Thoracic aorta (tissue), 2 donors: ENCODE measurements at regions not wholly inside any gene's neighbourhood (a gene's known extent, or its start where the extent isn't known, plus 50 kb on each side); places are given as distances from the start of the nearest gene placed in this dataset.
"Not testable (repeated sequence)": the region's sequence is repeated elsewhere in the genome, so short reads cannot be mapped to it uniquely, and the experiment has no call there.

Source experiments
- ATAC-seq: fragments of 150-250 bp; one replicate; pipeline ENCODE4 v1.8.0; 2017; ENCODE audit warnings: low read depth; ENCODE audit not compliant: insufficient number of reproducible peaks, low FRiP score
- DNase-seq: peaks from one replicate; pipeline ENCODE4 v3.0.0-alpha.2; 2020; ENCODE audit warnings: low spot score
- H3K27ac ChIP-seq, 2 donors: fragments of 200-600 bp; sonication (generic); 1 replicate in 1 of 2; 2 replicates in 1 of 2; pipeline ENCODE4 v1.5.1; 2016; ENCODE audit warnings: mild to moderate bottlenecking in 2 of 2, moderate library complexity in 2 of 2
- H3K27me3 ChIP-seq: fragments of 200-600 bp; sonication (generic); replicated peaks from 2 replicates; pipeline ENCODE4 v1.6.0; 2016; ENCODE audit warnings: mild to moderate bottlenecking; ENCODE audit not compliant: insufficient read depth
- H3K36me3 ChIP-seq: fragments of 200-600 bp; sonication (generic); one replicate; pipeline ENCODE4 v1.5.1; 2016
- H3K4me1 ChIP-seq, 2 donors: fragments of 200-600 bp; sonication (generic); 1 replicate in 1 of 2; 2 replicates in 1 of 2; pipeline versions ENCODE4 v1.5.1 to v1.6.0; 2016; ENCODE audit warnings: low read depth in 2 of 2, mild to moderate bottlenecking in 1 of 2; ENCODE audit not compliant: control insufficient read depth in 1 of 2
- H3K4me3 ChIP-seq: fragments of 200-600 bp; sonication (generic); 2 replicates; pipeline ENCODE4 v1.5.1; 2016; ENCODE audit warnings: mild to moderate bottlenecking
- H3K9me3 ChIP-seq: fragments of 200-600 bp; sonication (generic); 2 replicates; pipeline ENCODE4 v1.5.1; 2016
- TF ChIP-seq, protein P1 (sequence below): fragments of 200-600 bp; sonication (generic); IDR thresholded peaks from one replicate; pipeline ENCODE4 v1.5.1; 2019; ENCODE audit warnings: antibody characterized with exemption

DNA sequence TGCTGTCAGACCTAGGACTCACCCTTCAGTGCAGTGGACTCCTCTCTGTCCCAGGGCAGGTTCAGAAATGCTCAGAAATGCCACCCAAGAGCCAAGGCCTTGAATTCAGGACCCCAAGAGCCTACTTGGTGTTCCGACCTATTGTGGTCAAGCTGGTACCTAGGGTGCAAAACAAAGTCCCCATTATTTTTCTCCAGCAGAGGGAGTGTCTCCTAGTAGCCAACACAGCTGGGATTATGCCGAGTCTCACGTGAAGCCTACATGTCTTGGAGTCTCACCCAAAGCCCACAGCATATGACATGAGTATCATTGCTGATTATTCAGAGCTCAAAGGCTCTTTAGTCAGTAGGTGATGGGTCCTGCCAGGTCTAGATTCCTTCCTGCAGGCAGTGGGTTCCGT is 671.1 kb upstream of the SPRY2 start:
- H3K4me1 ChIP-seq: no peaks in the 10 kb centered on the region
- no peak overlapping the region for H3K4me3 ChIP-seq
- H3K27me3 ChIP-seq: no peaks in the 10 kb centered on the region
- no peaks in the 10 kb centered on the region for H3K36me3 ChIP-seq
- ATAC-seq (no peak), DNase-seq (no peak)
- no peak overlapping the region for H3K27ac ChIP-seq
- H3K9me3 ChIP-seq: no peaks in the 10 kb centered on the region
- TF ChIP-seq, protein P1, sequence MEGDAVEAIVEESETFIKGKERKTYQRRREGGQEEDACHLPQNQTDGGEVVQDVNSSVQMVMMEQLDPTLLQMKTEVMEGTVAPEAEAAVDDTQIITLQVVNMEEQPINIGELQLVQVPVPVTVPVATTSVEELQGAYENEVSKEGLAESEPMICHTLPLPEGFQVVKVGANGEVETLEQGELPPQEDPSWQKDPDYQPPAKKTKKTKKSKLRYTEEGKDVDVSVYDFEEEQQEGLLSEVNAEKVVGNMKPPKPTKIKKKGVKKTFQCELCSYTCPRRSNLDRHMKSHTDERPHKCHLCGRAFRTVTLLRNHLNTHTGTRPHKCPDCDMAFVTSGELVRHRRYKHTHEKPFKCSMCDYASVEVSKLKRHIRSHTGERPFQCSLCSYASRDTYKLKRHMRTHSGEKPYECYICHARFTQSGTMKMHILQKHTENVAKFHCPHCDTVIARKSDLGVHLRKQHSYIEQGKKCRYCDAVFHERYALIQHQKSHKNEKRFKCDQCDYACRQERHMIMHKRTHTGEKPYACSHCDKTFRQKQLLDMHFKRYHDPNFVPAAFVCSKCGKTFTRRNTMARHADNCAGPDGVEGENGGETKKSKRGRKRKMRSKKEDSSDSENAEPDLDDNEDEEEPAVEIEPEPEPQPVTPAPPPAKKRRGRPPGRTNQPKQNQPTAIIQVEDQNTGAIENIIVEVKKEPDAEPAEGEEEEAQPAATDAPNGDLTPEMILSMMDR: no peak

DNA sequence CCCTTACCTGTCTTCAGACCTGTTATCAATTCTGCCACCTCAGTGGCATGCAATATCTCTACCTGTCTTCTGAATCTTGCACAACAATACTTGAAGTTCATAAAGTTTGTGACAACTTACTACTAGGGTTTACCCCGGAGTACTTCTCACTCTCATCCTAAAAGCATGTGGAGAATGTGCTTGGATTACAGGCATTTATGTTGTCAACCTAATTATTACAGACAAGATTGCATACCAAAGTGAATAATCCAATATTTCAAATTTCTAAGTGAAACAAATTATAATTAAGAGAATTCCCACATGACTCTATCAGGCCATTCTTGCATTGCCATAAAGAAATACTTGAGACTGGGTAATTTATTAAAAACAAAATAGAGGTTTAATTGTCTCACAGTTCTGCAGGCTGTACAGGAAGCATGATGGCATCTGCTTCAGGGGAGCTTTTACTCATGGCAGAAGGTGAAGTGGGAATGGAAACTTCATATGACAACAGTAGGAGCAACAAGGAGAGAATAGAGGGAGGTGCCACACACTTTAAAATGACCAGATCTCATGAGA is 661.0 kb upstream of the SPRY2 start:
- TF ChIP-seq, protein P1: no peak
- no peak overlapping the region for H3K27ac ChIP-seq
- no peaks in the 10 kb centered on the region for H3K4me1 ChIP-seq
- H3K36me3 ChIP-seq: no peaks in the 10 kb centered on the region
- no peak overlapping the region for H3K4me3 ChIP-seq
- DNase-seq: no peak
- ATAC-seq: no peak
- H3K9me3 ChIP-seq: peaks cover 2% of the 10 kb centered on the region
- no peaks in the 10 kb centered on the region for H3K27me3 ChIP-seq

DNA sequence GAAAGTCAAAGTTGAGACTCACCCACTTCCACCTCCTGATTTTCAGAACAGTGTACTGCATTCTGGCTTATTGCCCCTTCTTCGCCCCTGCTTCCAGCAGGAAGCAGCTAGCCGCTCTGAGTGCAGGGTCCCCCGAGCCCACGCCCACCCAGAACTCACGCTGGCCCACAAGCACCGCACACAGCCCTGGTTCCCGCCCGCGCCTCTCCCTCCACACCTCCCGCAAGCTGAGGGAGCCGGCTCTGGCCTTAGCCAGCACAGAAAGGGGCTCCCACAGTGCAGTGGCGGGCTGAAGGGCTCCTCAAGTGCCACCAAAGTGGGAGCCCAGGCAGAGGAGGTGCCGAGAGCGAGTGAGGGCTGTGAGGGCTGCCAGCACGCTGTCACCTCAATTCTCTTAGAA is 657.7 kb upstream of the SPRY2 start:
- H3K9me3 ChIP-seq, ATAC-seq, H3K27ac ChIP-seq, DNase-seq, H3K4me1 ChIP-seq, H3K36me3 ChIP-seq, H3K4me3 ChIP-seq, H3K27me3 ChIP-seq: not testable (repeated sequence)

DNA sequence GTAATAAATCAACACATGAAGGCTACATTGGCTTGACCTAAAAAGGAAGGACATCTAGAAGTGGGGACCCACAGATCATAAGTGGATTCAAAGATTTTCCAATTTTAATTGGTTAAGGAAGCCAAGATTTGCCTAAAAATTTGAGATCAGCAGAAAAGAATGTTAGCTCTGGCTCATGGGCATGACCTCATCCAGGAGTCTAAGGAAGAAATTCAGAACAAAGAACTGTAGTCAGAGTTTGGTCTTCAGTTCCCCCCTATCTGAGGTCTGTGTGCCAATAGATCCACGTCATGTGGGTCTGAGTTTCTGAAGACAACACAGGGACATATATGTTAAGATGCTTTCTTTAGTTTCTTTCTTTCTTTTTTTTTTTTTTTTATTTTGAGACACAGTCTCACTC is 648.8 kb upstream of the SPRY2 start:
- Histone ChIP-seq H3K4me1 (no peaks in the 10 kb centered on the region), H3K9me3 (no peaks in the 10 kb centered on the region), H3K27me3 (no peaks in the 10 kb centered on the region), H3K4me3 (no peak overlapping the region), H3K27ac (no peak overlapping the region), H3K36me3 (no peaks in the 10 kb centered on the region)
- ATAC-seq: no peak
- TF ChIP-seq, protein P1: no peak
- DNase-seq: no peak

DNA sequence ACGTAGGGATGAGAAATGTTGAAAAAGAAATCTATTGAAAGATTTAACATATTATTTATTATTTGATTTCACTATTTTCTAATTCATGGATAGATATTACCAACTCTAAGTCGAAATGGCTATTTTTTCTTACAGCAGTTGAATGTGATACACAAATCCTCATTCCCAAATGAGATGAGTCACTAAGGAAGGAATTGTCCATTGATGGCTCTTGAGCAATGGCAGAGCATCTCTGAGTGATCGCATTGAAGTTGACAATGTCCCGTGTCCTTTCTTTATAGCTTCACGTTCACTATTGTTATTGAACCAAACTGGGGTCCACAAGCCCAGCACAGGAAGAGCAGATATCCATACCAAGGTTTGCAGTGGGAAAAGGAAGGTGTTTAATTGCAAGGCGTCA is 648.3 kb upstream of the SPRY2 start:
- H3K4me3 ChIP-seq: no peak overlapping the region
- ATAC-seq (no peak), DNase-seq (no peak)
- H3K36me3 ChIP-seq: no peaks in the 10 kb centered on the region
- no peaks in the 10 kb centered on the region for H3K9me3 ChIP-seq
- TF ChIP-seq, protein P1: no peak
- no peaks in the 10 kb centered on the region for H3K27me3 ChIP-seq
- H3K4me1 ChIP-seq: no peaks in the 10 kb centered on the region
- H3K27ac ChIP-seq: no peak overlapping the region
